GM12891 (cell line): ENCODE measurements at regions not wholly inside any gene's neighbourhood (a gene's known extent, or its start where the extent isn't known, plus 50 kb on each side); places are given as distances from the start of the nearest gene placed in this dataset.
"Not testable (repeated sequence)": the region's sequence is repeated elsewhere in the genome, so short reads cannot be mapped to it uniquely, and the experiment has no call there.

Experiments used
- POLR2A ChIP-seq: IDR thresholded peaks from 2 replicates; pipeline ENCODE4 v1.6.1; 2011; ENCODE audit warnings: low read depth, low read length, control low read depth
- POLR2AphosphoS5 ChIP-seq: IDR thresholded peaks from 2 replicates; pipeline ENCODE4 v1.6.1; 2011; ENCODE audit warnings: low read depth, low read length, control low read depth
- POU2F2 ChIP-seq: IDR thresholded peaks from 2 replicates; pipeline ENCODE4 v1.6.1; 2011; ENCODE audit warnings: low read depth, mild to moderate bottlenecking, control low read depth, low read length, moderate library complexity
- SPI1 ChIP-seq: IDR thresholded peaks from 2 replicates; pipeline ENCODE4 v1.6.1; 2011; ENCODE audit warnings: low read depth, low read length, control low read depth
- TAF1 ChIP-seq: IDR thresholded peaks from 2 replicates; pipeline ENCODE4 v1.6.1; 2011; ENCODE audit warnings: low read depth, low read length, control low read depth

- not testable (repeated sequence) for TF ChIP-seq POLR2A, POLR2AphosphoS5, TAF1, SPI1, POU2F2
Observed at GRCh38 chr16:87208968-87209367, 108.2 kb downstream of the C16orf95 start.
